Osteoblast (primary cell): ENCODE measurements at regions not wholly inside any gene's neighbourhood (a gene's known extent, or its start where the extent isn't known, plus 50 kb on each side); places are given as distances from the start of the nearest gene placed in this dataset. TPM values are rescaled to one million over a fixed set of nuclear protein-coding genes. Genes with fewer than 3 reads are reported as not detected.

Experiments
- DNase-seq: peaks from one replicate; pipeline ENCODE4 v3.0.0; 2011; ENCODE audit warnings: low spot score, mixed read lengths; ENCODE audit not compliant: insufficient read length; ENCODE audit errors: missing footprints
- H2AFZ ChIP-seq: 2 replicates; pipeline ENCODE4 v1.6.0; 2011; ENCODE audit warnings: mild to moderate bottlenecking, low read length
- H3K27ac ChIP-seq: 2 replicates; pipeline ENCODE4 v1.5.1; 2011; ENCODE audit warnings: mild to moderate bottlenecking, low read depth, low read length, moderate library complexity
- H3K27me3 ChIP-seq: 2 replicates; pipeline ENCODE4 v1.6.0; 2012; ENCODE audit warnings: mild to moderate bottlenecking, control low read depth, inconsistent platforms, low read length, moderate library complexity; ENCODE audit not compliant: insufficient read depth
- H3K36me3 ChIP-seq: 2 replicates; pipeline ENCODE4 v1.5.1; 2011; ENCODE audit warnings: mild to moderate bottlenecking, low read length, control low read depth, moderate library complexity; ENCODE audit not compliant: insufficient read depth
- H3K4me1 ChIP-seq: 2 replicates; pipeline ENCODE4 v1.5.1; 2011; ENCODE audit warnings: mild to moderate bottlenecking, low read length, control low read depth, moderate library complexity; ENCODE audit not compliant: insufficient read depth
- H3K4me2 ChIP-seq: 2 replicates; pipeline ENCODE4 v1.6.0; 2011; ENCODE audit warnings: mild to moderate bottlenecking, low read length; ENCODE audit not compliant: insufficient read depth
- H3K4me3 ChIP-seq: fragments of 200-600 bp; sonication (generic); 3 replicates; pipeline ENCODE4 v1.5.1; 2012; ENCODE audit warnings: mild to moderate bottlenecking, low read length, inconsistent platforms; ENCODE audit not compliant: insufficient read depth
- H3K79me2 ChIP-seq: 2 replicates; pipeline ENCODE4 v1.6.0; 2012; ENCODE audit warnings: mild to moderate bottlenecking, low read length, control low read depth, inconsistent platforms; ENCODE audit not compliant: insufficient read depth
- H3K9me3 ChIP-seq: 2 replicates; pipeline ENCODE4 v1.5.1; 2011; ENCODE audit warnings: low read depth, low read length, control low read depth
- H4K20me1 ChIP-seq: 2 replicates; pipeline ENCODE4 v1.6.0; 2012; ENCODE audit warnings: mild to moderate bottlenecking, low read length, control low read depth; ENCODE audit not compliant: insufficient read depth
- small RNA-seq: library from RNA; depleted of rRNA; stranded (forward); fragments of <200 nt; gene quantifications from one replicate; pipeline ENCODE3, GENCODE V24; 2012
- TF ChIP-seq, protein P1 (sequence below): IDR thresholded peaks from 2 replicates; pipeline ENCODE4 v1.5.1; 2011; ENCODE audit warnings: mild to moderate bottlenecking, low read depth, low read length, moderate library complexity; ENCODE audit errors: extremely low read depth

DNA sequence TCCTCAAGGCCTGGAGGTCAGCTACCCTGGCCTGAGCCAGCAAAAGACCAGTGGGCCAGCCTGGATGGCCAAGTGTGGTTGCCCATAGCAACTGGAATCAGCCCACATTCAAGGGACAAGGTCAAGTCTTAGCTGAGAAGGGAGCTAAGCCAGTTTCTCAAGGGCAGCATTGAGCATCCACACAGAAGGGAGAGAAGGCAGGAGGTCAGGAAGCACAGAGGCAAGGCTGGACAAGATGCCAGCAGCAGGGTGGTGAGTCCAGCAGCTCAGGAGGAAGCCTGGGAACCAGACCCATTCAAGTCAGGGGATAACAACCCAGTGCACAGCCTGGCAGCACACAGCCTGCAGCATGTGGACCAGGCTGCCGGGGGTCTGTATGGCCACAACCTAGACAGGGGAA lies 54.0 kb upstream of the ZMIZ1 start:
- Histone ChIP-seq H3K27ac (no peak overlapping the region), H3K36me3 (no peaks in the 10 kb centered on the region), H3K9me3 (no peaks in the 10 kb centered on the region), H3K27me3 (peaks cover 16% of the 10 kb centered on the region), H4K20me1 (no peaks in the 10 kb centered on the region), H3K4me3 (no peak overlapping the region), H3K4me2 (no peak overlapping the region), H3K79me2 (no peaks in the 10 kb centered on the region), H3K4me1 (no peaks in the 10 kb centered on the region), H2AFZ (no peak overlapping the region)
- TF ChIP-seq, protein P1, sequence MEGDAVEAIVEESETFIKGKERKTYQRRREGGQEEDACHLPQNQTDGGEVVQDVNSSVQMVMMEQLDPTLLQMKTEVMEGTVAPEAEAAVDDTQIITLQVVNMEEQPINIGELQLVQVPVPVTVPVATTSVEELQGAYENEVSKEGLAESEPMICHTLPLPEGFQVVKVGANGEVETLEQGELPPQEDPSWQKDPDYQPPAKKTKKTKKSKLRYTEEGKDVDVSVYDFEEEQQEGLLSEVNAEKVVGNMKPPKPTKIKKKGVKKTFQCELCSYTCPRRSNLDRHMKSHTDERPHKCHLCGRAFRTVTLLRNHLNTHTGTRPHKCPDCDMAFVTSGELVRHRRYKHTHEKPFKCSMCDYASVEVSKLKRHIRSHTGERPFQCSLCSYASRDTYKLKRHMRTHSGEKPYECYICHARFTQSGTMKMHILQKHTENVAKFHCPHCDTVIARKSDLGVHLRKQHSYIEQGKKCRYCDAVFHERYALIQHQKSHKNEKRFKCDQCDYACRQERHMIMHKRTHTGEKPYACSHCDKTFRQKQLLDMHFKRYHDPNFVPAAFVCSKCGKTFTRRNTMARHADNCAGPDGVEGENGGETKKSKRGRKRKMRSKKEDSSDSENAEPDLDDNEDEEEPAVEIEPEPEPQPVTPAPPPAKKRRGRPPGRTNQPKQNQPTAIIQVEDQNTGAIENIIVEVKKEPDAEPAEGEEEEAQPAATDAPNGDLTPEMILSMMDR: no peak
- peak; percentile 49 for DNase-seq

DNA sequence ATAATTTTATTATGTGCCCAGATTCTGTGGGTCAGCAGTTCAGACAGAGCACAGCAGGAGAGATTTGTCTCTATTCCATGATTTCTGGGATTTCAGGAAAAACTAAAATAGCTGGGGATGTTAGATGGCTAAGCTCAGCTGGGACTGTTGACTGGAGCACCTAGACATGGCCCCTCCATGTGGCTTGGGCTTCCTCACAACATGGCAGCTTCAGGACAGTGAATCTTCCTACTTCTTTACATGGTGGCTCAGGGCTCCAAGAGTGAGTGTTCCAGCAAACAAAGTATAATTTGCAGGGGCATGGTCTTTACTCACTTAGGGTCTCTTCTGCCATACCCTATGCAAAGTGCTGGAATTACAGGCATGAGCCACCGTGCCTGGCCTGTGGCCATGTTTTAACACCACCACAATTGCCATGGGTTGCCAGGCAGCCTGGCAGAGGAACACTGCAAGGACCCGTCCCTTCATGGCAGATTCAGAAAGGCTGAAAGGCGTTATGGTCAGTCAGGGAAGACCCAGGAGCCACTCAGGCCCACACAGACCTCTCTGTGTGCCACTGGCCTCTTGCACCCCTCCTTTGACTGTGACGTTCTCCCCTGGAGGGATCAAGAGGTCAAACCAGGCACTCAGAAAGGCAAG lies 50.8 kb upstream of the ZMIZ1 start:
- Histone ChIP-seq H3K9me3 (no peaks in the 10 kb centered on the region), H3K79me2 (no peaks in the 10 kb centered on the region), H3K27me3 (peaks cover 9% of the 10 kb centered on the region), H3K4me2 (no peak overlapping the region), H3K4me1 (no peaks in the 10 kb centered on the region), H3K4me3 (no peak overlapping the region), H3K36me3 (no peaks in the 10 kb centered on the region), H2AFZ (no peak overlapping the region), H4K20me1 (no peaks in the 10 kb centered on the region), H3K27ac (no peak overlapping the region)
- DNase-seq: no peak
- TF ChIP-seq, protein P1: no peak

DNA sequence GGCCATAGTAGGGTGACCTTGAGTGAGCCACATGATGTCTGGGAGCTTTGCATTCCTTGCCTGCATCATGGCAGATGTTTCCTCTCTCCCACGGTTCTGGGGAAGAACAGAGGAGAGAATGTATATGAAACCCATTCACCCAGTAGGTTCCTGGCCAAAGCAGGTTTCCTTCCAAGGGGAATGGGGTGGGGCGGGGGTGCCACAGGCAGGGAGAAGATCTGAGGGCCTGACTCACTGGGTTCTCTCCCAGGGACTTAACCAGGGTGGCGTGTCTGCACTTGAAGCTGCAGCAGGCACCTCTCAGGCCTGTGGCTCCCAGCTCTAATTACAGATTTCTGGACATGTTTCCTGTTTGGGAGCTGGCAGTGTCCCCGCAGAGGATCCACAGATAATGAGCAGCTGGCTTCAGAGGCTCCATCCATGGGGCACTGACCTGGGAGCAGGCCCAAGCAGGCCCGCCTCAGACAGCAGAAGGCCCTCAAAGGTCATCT lies 50.2 kb upstream of the ZMIZ1 start:
- Histone ChIP-seq H3K4me3 (no peak overlapping the region), H3K4me2 (no peak overlapping the region), H3K9me3 (no peaks in the 10 kb centered on the region), H4K20me1 (no peaks in the 10 kb centered on the region), H3K79me2 (no peaks in the 10 kb centered on the region), H3K36me3 (no peaks in the 10 kb centered on the region), H2AFZ (no peak overlapping the region), H3K27me3 (peaks cover 8% of the 10 kb centered on the region), H3K4me1 (no peaks in the 10 kb centered on the region), H3K27ac (no peak overlapping the region)
- no peak for DNase-seq
- TF ChIP-seq, protein P1: no peak

Small RNA genes in the stretch of these regions (small RNA-seq; reads per million reads assigned to genes)
- gene RF00056: not detected
